HCT116 (cell line): ENCODE measurements at regions not wholly inside any gene's neighbourhood (a gene's known extent, or its start where the extent isn't known, plus 50 kb on each side); places are given as distances from the start of the nearest gene placed in this dataset.

Experiments
- CBX3 ChIP-seq: IDR thresholded peaks from 2 replicates; pipeline ENCODE4 v1.6.1; 2012; ENCODE audit warnings: low read depth
- CEBPB ChIP-seq: IDR thresholded peaks from 2 replicates; pipeline ENCODE4 v1.6.1; 2012; ENCODE audit warnings: low read depth
- EGR1 ChIP-seq: IDR thresholded peaks from 2 replicates; pipeline ENCODE4 v1.6.1; 2012; ENCODE audit warnings: low read depth
- ELF1 ChIP-seq: IDR thresholded peaks from 2 replicates; pipeline ENCODE4 v1.6.1; 2012; ENCODE audit warnings: low read depth, borderline replicate concordance
- POLR2A ChIP-seq: IDR thresholded peaks from 2 replicates; pipeline ENCODE4 v1.7.0; 2011; ENCODE audit warnings: borderline replicate concordance; ENCODE audit not compliant: insufficient read depth, insufficient read length; ENCODE audit errors: extremely low read depth
- YY1 ChIP-seq: IDR thresholded peaks from 2 replicates; pipeline ENCODE4 v1.6.1; 2011; ENCODE audit warnings: low read length, low read depth, moderate library complexity, mild to moderate bottlenecking; ENCODE audit not compliant: insufficient replicate concordance; ENCODE audit errors: extremely low read depth
- ZFX ChIP-seq: fragments of 450-650 bp; IDR thresholded peaks from 2 replicates; pipeline ENCODE4 v1.6.1; 2017
- ZNF274 ChIP-seq: fragments of 200-500 bp; sonication (Bioruptor generic); IDR thresholded peaks from 2 replicates; pipeline ENCODE4 v1.6.1; 2014; ENCODE audit warnings: mild to moderate bottlenecking, low read depth, low read length, inconsistent platforms
- TF ChIP-seq, protein P1 (sequence below): IDR thresholded peaks from 2 replicates; pipeline ENCODE4 v1.6.1; 2012
- TF ChIP-seq, protein P2 (sequence below): IDR thresholded peaks from 2 replicates; pipeline ENCODE4 v1.6.1; 2012

DNA sequence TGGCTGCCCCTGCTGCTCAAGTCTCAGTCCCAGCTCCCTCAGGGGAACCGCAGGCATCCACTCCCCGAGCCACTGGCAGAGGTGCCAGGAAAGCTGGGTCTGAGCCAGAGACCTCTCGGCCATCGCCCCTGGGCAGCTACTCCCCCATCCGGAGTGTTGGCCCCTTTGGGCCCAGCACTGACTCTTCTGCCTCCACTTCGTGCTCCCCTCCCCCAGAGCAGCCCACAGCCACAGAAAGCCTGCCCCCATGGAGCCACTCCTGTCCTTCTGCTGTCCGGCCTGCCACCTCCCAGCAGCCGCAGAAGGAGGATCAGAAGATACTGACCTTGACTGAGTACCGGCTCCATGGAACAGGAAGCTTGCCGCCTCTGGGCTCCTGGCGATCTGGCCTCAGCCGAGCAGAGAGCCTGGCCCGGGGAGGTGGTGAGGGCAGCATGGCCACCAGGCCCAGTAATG, 49.8 kb upstream of the TESK1 start (continued):
- TF ChIP-seq, protein P1, sequence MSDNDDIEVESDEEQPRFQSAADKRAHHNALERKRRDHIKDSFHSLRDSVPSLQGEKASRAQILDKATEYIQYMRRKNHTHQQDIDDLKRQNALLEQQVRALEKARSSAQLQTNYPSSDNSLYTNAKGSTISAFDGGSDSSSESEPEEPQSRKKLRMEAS, result no peak
- TF ChIP-seq YY1, result no peak
- TF ChIP-seq CEBPB, result no peak
- TF ChIP-seq ZFX, result no peak
- TF ChIP-seq, protein P2, sequence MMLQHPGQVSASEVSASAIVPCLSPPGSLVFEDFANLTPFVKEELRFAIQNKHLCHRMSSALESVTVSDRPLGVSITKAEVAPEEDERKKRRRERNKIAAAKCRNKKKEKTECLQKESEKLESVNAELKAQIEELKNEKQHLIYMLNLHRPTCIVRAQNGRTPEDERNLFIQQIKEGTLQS, result no peak
- no peak for TF ChIP-seq ELF1
- TF ChIP-seq ZNF274, result no peak
- no peak for TF ChIP-seq POLR2A
- no peak for TF ChIP-seq EGR1
- no peak for TF ChIP-seq CBX3
